ENCODE measurements at regions not wholly inside any gene's neighbourhood (a gene's known extent, or its start where the extent isn't known, plus 50 kb on each side); places are given as distances from the start of the nearest gene placed in this dataset.

- POLR2A ChIA-PET (ENCODE audit: low non-redundant PET): no interaction called here
- no peak for DNase-seq (ENCODE audit: low spot score)
Observed at GRCh38 chr1:118650107-118650807, 337.9 kb downstream of the TBX15 start.

GRCh38 chr1:118649369-118650106 is 338.6 kb downstream of the TBX15 start:
- ChIA-PET CTCF (no interaction called here), POLR2A (ENCODE audit: low non-redundant PET) (no interaction called here)
- H3K27ac ChIP-seq: no peak overlapping the region
- no peak for TF ChIP-seq CTCF (conservative IDR thresholded peaks at IDR 0.05; ENCODE audit: low read depth)
- no peak for DNase-seq (ENCODE audit: low spot score)

More at GRCh38 chr1:118650107-118650807, 337.9 kb downstream of the TBX15 start:
- H3K27ac ChIP-seq: no peak overlapping the region
- CTCF ChIA-PET: no interaction called here
- TF ChIP-seq CTCF (conservative IDR thresholded peaks at IDR 0.05; ENCODE audit: low read depth): no peak

GRCh38 chr1:118636004-118636403 is 352.1 kb downstream of the TBX15 start:
- H3K27ac ChIP-seq: no peak overlapping the region
- POLR2A ChIA-PET (ENCODE audit: low non-redundant PET): no interaction called here
- no peak for DNase-seq (ENCODE audit: low spot score)
- CTCF ChIA-PET: no interaction called here
- TF ChIP-seq CTCF (conservative IDR thresholded peaks at IDR 0.05; ENCODE audit: low read depth): no peak

GRCh38 chr1:118627435-118627834 is 360.7 kb downstream of the TBX15 start:
- POLR2A ChIA-PET (ENCODE audit: low non-redundant PET): no interaction called here
- CTCF ChIA-PET: no interaction called here
- H3K27ac ChIP-seq: no peak overlapping the region
- TF ChIP-seq CTCF (conservative IDR thresholded peaks at IDR 0.05; ENCODE audit: low read depth): no peak
- peak; percentile 20 for DNase-seq (ENCODE audit: low spot score)

- H3K27ac ChIP-seq: no peak overlapping the region
- CTCF ChIA-PET: interaction anchor here (0.7 kb wide), 1 partner anchor 1898 kb away, joined by 4 read pairs; no protein-coding TSS in a partner anchor
- POLR2A ChIA-PET (ENCODE audit: low non-redundant PET): no interaction called here
- no peak for TF ChIP-seq CTCF (conservative IDR thresholded peaks at IDR 0.05; ENCODE audit: low read depth)
- no peak for DNase-seq (ENCODE audit: low spot score)
Observed at GRCh38 chr1:118621839-118622238, 366.3 kb downstream of the TBX15 start.

- H3K27ac ChIP-seq: no peak overlapping the region
- ChIA-PET CTCF (interaction anchor here (0.5 kb wide), 1 partner anchor 553 kb away, joined by 5 read pairs; no protein-coding TSS in a partner anchor), POLR2A (ENCODE audit: low non-redundant PET) (no interaction called here)
- TF ChIP-seq CTCF (conservative IDR thresholded peaks at IDR 0.05; ENCODE audit: low read depth): no peak
- DNase-seq (ENCODE audit: low spot score): no peak
Observed at GRCh38 chr1:118618618-118619340, 369.4 kb downstream of the TBX15 start.
